ENCODE measurements at regions not wholly inside any gene's neighbourhood (a gene's known extent, or its start where the extent isn't known, plus 50 kb on each side); places are given as distances from the start of the nearest gene placed in this dataset.

DNA sequence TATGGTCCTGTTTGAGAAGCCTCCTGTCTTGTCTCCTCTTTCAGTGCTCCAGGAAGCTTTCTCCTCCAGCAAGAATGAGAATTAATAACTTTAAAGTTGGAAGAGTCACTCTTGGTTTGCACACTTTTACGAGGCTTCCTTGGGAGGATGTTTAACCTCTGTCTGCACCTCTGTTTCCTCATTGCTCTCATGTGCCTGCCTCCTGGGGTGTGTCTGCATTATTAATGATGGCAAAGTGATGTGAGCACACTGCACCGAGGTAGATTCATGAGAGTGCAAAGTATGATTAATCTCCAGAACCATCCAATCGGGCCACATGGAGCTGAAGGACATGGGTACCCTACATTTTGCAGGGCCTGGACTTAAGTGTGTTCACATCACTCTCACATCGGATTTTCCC is 73.5 kb upstream of the TENM4 start:
- TF ChIP-seq CTCF (IDR thresholded peaks at IDR 0.05; ENCODE audit: low read depth, low read length, poor library complexity, severe bottlenecking) (no peak), EZH2phosphoT487 (IDR thresholded peaks at IDR 0.05; ENCODE audit: borderline replicate concordance, low read length) (no peak)
- Histone ChIP-seq H3F3A (ENCODE audit: control insufficient read depth, insufficient read depth) (no peaks in the 10 kb centered on the region), H3K27ac (ENCODE audit: low read depth, low read length) (no peak overlapping the region), H3K4me2 (ENCODE audit: low read length) (no peak overlapping the region), H4K20me1 (ENCODE audit: control insufficient read depth, insufficient read depth, low read depth, low read length) (no peaks in the 10 kb centered on the region), H3K4me1 (ENCODE audit: control insufficient read depth, low read length) (no peaks in the 10 kb centered on the region), H3K36me3 (ENCODE audit: control insufficient read depth, low read length) (no peaks in the 10 kb centered on the region), H3K9me3 (ENCODE audit: control insufficient read depth, insufficient read depth, low read length) (no peaks in the 10 kb centered on the region), H3K4me3 (ENCODE audit: low read length) (no peak overlapping the region), H3K27me3 (ENCODE audit: control insufficient read depth, low read length) (no peaks in the 10 kb centered on the region), H3K79me2 (ENCODE audit: control insufficient read depth, low read length) (no peaks in the 10 kb centered on the region), H3K9me2 (replicated peaks; ENCODE audit: control insufficient read depth, low read length) (no peaks in the 10 kb centered on the region)

- no peaks in the 10 kb centered on the region for H4K20me1 ChIP-seq (ENCODE audit: control insufficient read depth, insufficient read depth, low read depth, low read length)
- no peaks in the 10 kb centered on the region for H3K36me3 ChIP-seq (ENCODE audit: control insufficient read depth, low read length)
- TF ChIP-seq CTCF (IDR thresholded peaks at IDR 0.05; ENCODE audit: low read depth, low read length, poor library complexity, severe bottlenecking), result no peak
- TF ChIP-seq EZH2phosphoT487 (IDR thresholded peaks at IDR 0.05; ENCODE audit: borderline replicate concordance, low read length), result no peak
- H3K4me2 ChIP-seq (ENCODE audit: low read length), result no peak overlapping the region
- H3K9me2 ChIP-seq (replicated peaks; ENCODE audit: control insufficient read depth, low read length), result no peaks in the 10 kb centered on the region
- no peaks in the 10 kb centered on the region for H3F3A ChIP-seq (ENCODE audit: control insufficient read depth, insufficient read depth)
- no peaks in the 10 kb centered on the region for H3K9me3 ChIP-seq (ENCODE audit: control insufficient read depth, insufficient read depth, low read length)
- no peaks in the 10 kb centered on the region for H3K27me3 ChIP-seq (ENCODE audit: control insufficient read depth, low read length)
- H3K79me2 ChIP-seq (ENCODE audit: control insufficient read depth, low read length), result no peaks in the 10 kb centered on the region
- no peak overlapping the region for H3K27ac ChIP-seq (ENCODE audit: low read depth, low read length)
- no peaks in the 10 kb centered on the region for H3K4me1 ChIP-seq (ENCODE audit: control insufficient read depth, low read length)
- H3K4me3 ChIP-seq (ENCODE audit: low read length), result no peak overlapping the region
Measured at GRCh38 chr11:79512706-79513469, 72.1 kb upstream of the TENM4 start.

GRCh38 chr11:79510960-79511359 is 70.1 kb upstream of the TENM4 start:
- Histone ChIP-seq H3F3A (ENCODE audit: control insufficient read depth, insufficient read depth) (no peaks in the 10 kb centered on the region), H3K27me3 (ENCODE audit: control insufficient read depth, low read length) (no peaks in the 10 kb centered on the region), H3K9me2 (replicated peaks; ENCODE audit: control insufficient read depth, low read length) (no peaks in the 10 kb centered on the region), H3K9me3 (ENCODE audit: control insufficient read depth, insufficient read depth, low read length) (no peaks in the 10 kb centered on the region), H3K27ac (ENCODE audit: low read depth, low read length) (no peak overlapping the region), H3K36me3 (ENCODE audit: control insufficient read depth, low read length) (no peaks in the 10 kb centered on the region), H3K4me3 (ENCODE audit: low read length) (no peak overlapping the region), H3K4me1 (ENCODE audit: control insufficient read depth, low read length) (no peaks in the 10 kb centered on the region), H3K4me2 (ENCODE audit: low read length) (no peak overlapping the region), H3K79me2 (ENCODE audit: control insufficient read depth, low read length) (no peaks in the 10 kb centered on the region), H4K20me1 (ENCODE audit: control insufficient read depth, insufficient read depth, low read depth, low read length) (no peaks in the 10 kb centered on the region)
- TF ChIP-seq EZH2phosphoT487 (IDR thresholded peaks at IDR 0.05; ENCODE audit: borderline replicate concordance, low read length) (no peak), CTCF (IDR thresholded peaks at IDR 0.05; ENCODE audit: low read depth, low read length, poor library complexity, severe bottlenecking) (no peak)
